ENCODE measurements at regions not wholly inside any gene's neighbourhood (a gene's known extent, or its start where the extent isn't known, plus 50 kb on each side); places are given as distances from the start of the nearest gene placed in this dataset.

- in situ Hi-C loops (cut with MboI; ENCODE audit: low pct_unique_long_range_greater_than_20kb, low sequenced_read_pairs, unreplicated experiment): no loop called here
- DNase-seq (ENCODE audit: low spot score): no peak
- no peak for TF ChIP-seq CTCF (IDR thresholded peaks at IDR 0.05; ENCODE audit: extremely low read depth, insufficient read depth, missing control alignments)
These were observed 69.6 kb downstream of the EMX2 start for GRCh38 chr10:117612113-117612512.

- in situ Hi-C loops (cut with MboI; ENCODE audit: low pct_unique_long_range_greater_than_20kb, low sequenced_read_pairs, unreplicated experiment): no loop called here
- TF ChIP-seq CTCF (IDR thresholded peaks at IDR 0.05; ENCODE audit: extremely low read depth, insufficient read depth, missing control alignments): no peak
- DNase-seq (ENCODE audit: low spot score): no peak
These were observed 73.1 kb downstream of the EMX2 start for GRCh38 chr10:117615649-117616048.

- in situ Hi-C loops (cut with MboI; ENCODE audit: low pct_unique_long_range_greater_than_20kb, low sequenced_read_pairs, unreplicated experiment): no loop called here
- DNase-seq (ENCODE audit: low spot score): peak; percentile 23
- TF ChIP-seq CTCF (IDR thresholded peaks at IDR 0.05; ENCODE audit: extremely low read depth, insufficient read depth, missing control alignments): no peak
These were observed 73.6 kb downstream of the EMX2 start for GRCh38 chr10:117616179-117616578.

- TF ChIP-seq CTCF (IDR thresholded peaks at IDR 0.05; ENCODE audit: extremely low read depth, insufficient read depth, missing control alignments): no peak
- in situ Hi-C loops (cut with MboI; ENCODE audit: low pct_unique_long_range_greater_than_20kb, low sequenced_read_pairs, unreplicated experiment): no loop called here
- DNase-seq (ENCODE audit: low spot score): no peak
These were observed 74.5 kb downstream of the EMX2 start for GRCh38 chr10:117617086-117617485.

- in situ Hi-C loops (cut with MboI; ENCODE audit: low pct_unique_long_range_greater_than_20kb, low sequenced_read_pairs, unreplicated experiment): no loop called here
- no peak for TF ChIP-seq CTCF (IDR thresholded peaks at IDR 0.05; ENCODE audit: extremely low read depth, insufficient read depth, missing control alignments)
These were observed 75.1 kb downstream of the EMX2 start for GRCh38 chr10:117617659-117618058.

GRCh38 chr10:117619223-117619622 is 76.7 kb downstream of the EMX2 start:
- in situ Hi-C loops (cut with MboI; ENCODE audit: low pct_unique_long_range_greater_than_20kb, low sequenced_read_pairs, unreplicated experiment): no loop called here
- TF ChIP-seq CTCF (IDR thresholded peaks at IDR 0.05; ENCODE audit: extremely low read depth, insufficient read depth, missing control alignments): no peak
- DNase-seq (ENCODE audit: low spot score): no peak

More at GRCh38 chr10:117617659-117618058, 75.1 kb downstream of the EMX2 start:
- no peak for DNase-seq (ENCODE audit: low spot score)

Data from GM13977 (cell line).